Coronary artery (tissue), 2 donors: ENCODE measurements at regions not wholly inside any gene's neighbourhood (a gene's known extent, or its start where the extent isn't known, plus 50 kb on each side); places are given as distances from the start of the nearest gene placed in this dataset.

Experiments used
- DNase-seq: peaks from one replicate; pipeline ENCODE4 v3.0.0-alpha.2; 2017; ENCODE audit warnings: low spot score
- H3K27ac ChIP-seq, 2 donors: fragments of 200-600 bp; sonication (generic); one replicate each; pipeline ENCODE4 v1.5.1; 2016 to 2019
- H3K4me3 ChIP-seq: fragments of 200-600 bp; sonication (generic); 2 replicates; pipeline ENCODE4 v1.5.1; 2016; ENCODE audit warnings: mild to moderate bottlenecking, moderate library complexity
- CTCF ChIP-seq: fragments of 200-600 bp; sonication (generic); IDR thresholded peaks from one replicate; pipeline ENCODE4 v1.5.1; 2019; ENCODE audit warnings: antibody characterized with exemption

- Histone ChIP-seq H3K4me3 (no peak overlapping the region), H3K27ac (no peak overlapping the region)
- TF ChIP-seq CTCF = no peak
- DNase-seq = no peak
Observed at GRCh38 chr1:213438339-213438738, 387.3 kb downstream of the RPS6KC1 start.

GRCh38 chr1:213439703-213440102, 388.7 kb downstream of the RPS6KC1 start:
- Histone ChIP-seq H3K4me3 (no peak overlapping the region), H3K27ac (no peak overlapping the region)
- TF ChIP-seq CTCF = no peak
- DNase-seq = no peak

- TF ChIP-seq CTCF = no peak
- Histone ChIP-seq H3K4me3 (no peak overlapping the region), H3K27ac (no peak overlapping the region)
- no peak for DNase-seq
Observed at GRCh38 chr1:213440766-213441165, 389.7 kb downstream of the RPS6KC1 start.

GRCh38 chr1:213443415-213443814, 392.4 kb downstream of the RPS6KC1 start:
- no peak overlapping the region for H3K27ac ChIP-seq
- no peak overlapping the region for H3K4me3 ChIP-seq
- no peak for DNase-seq
- TF ChIP-seq CTCF = no peak

GRCh38 chr1:213444224-213444623, 393.2 kb downstream of the RPS6KC1 start:
- no peak for DNase-seq
- Histone ChIP-seq H3K4me3 (no peak overlapping the region), H3K27ac (no peak overlapping the region)
- TF ChIP-seq CTCF = no peak

GRCh38 chr1:213446496-213446895, 395.5 kb downstream of the RPS6KC1 start:
- DNase-seq = no peak
- TF ChIP-seq CTCF = no peak
- Histone ChIP-seq H3K4me3 (no peak overlapping the region), H3K27ac (no peak overlapping the region)

GRCh38 chr1:213448360-213448759, 397.3 kb downstream of the RPS6KC1 start:
- Histone ChIP-seq H3K27ac (no peak overlapping the region), H3K4me3 (no peak overlapping the region)
- no peak for DNase-seq
- no peak for TF ChIP-seq CTCF
